Activated CD4-positive, CD25-positive, alpha-beta regulatory T cell treated with anti-CD3 and anti-CD28 coated beads, Interleukin-2, amount 50 U/mL, for 24 hours (primary cell): ENCODE measurements at regions not wholly inside any gene's neighbourhood (a gene's known extent, or its start where the extent isn't known, plus 50 kb on each side); places are given as distances from the start of the nearest gene placed in this dataset.
"Not testable (repeated sequence)": the region's sequence is repeated elsewhere in the genome, so short reads cannot be mapped to it uniquely, and the experiment has no call there.

Source experiments
- ATAC-seq, 2 donors: fragments of 150-1000 bp; cut with Tn5 transposase; one replicate each; pipeline ENCODE4 v1.10.0; 2021; ENCODE audit warnings: mild to moderate bottlenecking in 1 of 2, moderate library complexity in 1 of 2

DNA sequence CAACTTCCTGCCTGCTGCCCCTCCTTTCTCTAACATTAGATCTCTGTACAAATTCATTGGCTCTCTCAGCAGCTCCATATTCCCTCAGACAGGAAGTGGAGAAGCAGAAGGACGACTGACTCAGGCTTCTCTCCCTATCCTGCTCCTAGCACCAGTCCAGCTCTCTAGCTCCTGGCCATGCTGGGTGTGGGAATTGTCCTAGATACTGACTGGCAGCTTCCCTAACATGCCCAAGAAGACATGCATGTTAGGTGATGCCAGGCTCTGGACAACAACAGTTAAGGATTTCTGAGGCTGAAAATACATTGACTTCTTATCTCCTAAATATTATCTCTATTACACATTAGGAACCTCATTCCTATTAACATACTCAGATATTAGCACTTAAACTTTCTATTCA, 292.9 kb downstream of the IKZF2 start:
- ATAC-seq, result no peak

DNA sequence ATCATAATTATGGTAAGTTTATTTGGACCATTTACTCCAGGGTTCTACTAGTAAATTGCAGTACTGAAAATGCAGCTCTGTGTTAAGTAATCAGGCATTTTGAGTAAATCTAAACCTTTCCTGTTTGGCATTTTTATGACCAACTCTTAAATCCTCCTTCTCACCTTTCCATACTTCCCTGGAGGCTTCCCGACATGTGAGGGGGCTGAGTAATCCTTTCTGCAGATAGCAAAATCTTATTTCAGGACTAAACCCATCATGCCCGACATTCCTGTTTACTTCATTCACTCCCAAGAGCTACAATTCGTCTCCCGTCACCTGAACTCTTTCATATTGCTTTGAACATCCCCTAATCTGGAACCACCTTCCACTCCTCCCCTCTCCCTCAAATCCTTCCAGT, 296.6 kb downstream of the IKZF2 start:
- ATAC-seq, result no peak

DNA sequence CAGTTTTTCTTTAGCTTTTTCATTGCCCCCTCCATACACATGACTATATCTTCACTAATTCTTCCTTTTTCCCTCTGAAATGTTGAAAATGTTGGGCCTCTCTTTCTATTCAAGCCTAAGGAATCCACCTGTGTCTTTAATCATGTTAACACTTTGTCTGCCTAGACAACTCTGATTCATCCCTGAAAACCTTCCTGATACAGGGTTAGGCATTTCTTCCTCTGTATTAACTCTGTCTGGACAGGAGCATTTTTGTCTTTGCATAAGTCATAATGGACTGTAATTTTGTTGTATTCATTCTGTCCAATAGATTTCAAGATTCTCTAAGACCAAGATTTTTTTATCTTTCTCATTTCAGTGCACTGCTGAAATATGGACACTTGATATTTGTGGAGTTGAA, 297.3 kb downstream of the IKZF2 start:
- no peak for ATAC-seq

DNA sequence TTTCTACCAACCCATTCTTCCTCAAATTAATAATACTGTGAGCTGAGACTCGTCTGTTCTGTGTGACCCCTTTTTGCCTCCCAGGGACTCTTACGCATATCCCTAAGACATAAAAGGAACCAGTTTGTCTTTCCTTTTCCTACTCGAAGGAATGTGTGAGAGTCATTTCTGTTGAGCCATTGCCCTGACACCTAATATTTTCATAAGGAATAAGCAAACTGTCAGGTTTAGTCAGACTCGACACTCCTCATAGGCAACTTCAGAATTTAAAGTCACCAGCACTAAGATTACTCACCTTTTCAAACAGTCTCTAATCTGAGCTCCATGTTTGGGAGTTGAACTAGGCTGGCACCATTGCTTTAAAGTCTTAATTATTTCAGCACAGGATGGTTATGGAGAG, 305.5 kb downstream of the IKZF2 start:
- ATAC-seq, result no peak

DNA sequence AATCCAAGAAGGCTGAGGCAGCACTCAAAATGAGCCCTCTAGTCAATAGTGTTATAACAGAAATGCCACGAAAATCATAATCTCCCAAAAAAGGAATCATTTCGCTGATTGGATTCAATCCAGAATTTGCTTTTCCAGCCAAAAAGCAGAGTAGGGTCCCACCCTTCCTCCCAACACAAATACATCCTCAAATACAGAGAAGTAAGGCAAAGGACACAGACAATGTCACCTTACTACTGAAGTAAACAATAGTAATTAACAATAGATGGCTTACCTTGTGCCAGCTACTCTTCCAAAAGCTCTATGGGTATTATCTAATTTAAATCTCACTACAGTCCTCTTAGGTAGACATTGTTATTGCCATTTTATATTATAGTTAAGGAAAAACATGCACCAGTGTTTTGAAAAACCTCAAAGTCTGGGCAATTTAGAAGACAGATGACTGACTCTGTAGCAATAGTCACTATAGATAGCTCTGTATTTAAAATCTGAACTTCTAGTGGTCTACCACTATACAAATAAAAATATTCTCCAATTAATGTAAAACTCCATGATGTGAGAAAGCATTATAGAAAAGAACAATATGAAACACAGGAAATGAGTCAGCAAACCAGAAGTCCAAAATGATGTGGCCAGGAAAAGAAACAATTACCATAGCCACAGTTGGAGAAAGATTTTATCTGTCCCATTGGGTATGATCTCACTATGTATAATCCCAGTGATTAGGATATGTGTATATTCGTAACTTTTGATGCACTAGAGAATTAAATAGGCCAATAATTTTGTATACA, 305.0 kb upstream of the ERBB4 start:
- ATAC-seq, result peak; percentile 46 to 60

DNA sequence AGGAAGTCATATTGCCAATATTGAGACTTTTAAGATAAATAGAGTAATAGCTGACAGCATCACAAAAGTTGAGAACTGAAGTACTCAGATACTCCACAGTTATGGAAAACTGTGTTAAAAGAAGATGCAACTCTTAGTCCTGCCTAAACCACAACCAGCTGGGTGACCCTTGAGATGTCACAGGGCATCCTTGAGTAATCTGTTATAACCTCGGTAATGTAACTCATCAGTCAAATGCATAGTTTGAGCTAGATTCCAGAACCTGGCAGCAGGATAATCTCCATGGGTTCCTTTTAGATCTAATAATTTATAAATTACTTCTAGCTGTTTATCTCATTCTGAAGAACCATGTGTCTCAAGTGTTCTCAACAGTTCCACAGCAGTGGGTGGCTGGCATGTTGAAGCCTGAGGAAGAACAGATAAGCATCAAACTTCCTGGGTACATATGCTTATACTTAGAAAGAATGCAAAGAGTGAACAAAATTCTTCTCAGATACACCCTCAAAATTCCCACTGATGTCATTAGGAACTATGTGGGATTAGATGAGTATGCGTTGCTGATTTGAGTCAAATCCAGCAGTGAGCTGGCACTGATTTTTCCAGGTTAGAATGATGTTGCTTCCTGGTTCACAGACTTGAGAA, 304.1 kb upstream of the ERBB4 start:
- no peak for ATAC-seq

DNA sequence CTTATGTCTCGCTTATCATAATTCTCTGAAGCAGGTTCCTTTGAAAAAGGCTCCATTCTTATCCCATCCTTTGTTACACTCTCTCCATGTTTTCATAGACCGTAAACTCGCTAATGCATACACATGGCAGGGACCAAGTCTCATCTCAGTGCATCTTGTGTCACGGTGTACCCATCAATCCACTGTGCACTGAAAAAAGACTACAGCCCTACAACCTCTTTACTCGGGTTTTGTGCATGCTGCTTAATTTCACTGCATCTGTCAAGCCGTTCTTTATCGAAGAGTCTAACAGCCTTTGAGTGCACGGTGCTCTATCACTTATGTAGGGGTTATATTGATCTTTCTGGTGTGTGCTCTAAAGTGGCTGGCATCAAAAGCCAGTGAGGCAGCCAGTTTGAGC, 302.9 kb upstream of the ERBB4 start:
- no peak for ATAC-seq

DNA sequence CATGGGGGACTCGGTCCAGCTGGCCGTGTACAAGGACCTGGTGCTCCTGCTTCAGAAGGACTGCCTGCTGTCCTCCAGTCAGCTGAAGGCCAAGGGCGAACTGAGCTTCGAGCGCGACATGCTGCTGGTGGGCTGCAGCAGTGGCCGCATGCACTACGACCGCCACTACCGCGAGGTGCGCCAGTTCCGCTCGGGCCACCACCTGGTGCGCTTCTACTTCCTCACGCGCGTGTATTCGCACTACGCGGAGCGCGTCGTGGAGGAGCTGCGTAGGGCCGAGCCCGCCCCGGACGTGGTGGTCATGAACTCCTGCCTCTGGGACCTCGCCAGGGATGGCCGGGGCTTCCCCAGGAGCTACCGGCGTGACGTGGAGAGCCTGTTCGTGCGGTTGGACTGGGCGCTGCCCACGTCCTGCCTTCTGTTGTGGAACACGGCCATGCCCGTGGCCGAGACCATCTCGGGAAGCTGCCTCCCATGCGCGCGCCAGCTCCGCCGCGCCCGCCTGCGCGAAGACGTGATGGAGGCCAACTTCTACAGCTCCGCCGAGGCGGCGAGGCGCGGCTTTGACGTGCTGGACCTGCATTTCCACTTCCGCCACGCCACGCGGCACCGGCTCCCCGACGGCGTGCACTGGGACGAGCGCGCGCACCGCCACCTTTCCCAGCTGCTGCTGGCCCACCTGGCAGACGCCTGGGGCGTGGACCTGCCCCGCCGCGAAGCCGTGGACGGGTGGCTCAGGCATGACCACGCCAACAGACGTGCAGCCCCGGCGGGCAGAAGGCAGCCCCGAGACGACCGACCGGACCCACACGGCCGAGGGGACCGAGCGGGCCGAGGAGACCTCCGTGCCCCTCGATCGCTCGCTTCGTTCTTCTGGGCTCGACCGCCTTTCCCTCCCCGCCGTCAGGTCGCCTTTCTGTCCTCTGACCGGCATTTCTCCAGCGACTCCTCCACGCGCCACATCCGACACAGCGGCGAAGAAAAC, 293.9 kb upstream of the ERBB4 start:
- ATAC-seq, result no peak

DNA sequence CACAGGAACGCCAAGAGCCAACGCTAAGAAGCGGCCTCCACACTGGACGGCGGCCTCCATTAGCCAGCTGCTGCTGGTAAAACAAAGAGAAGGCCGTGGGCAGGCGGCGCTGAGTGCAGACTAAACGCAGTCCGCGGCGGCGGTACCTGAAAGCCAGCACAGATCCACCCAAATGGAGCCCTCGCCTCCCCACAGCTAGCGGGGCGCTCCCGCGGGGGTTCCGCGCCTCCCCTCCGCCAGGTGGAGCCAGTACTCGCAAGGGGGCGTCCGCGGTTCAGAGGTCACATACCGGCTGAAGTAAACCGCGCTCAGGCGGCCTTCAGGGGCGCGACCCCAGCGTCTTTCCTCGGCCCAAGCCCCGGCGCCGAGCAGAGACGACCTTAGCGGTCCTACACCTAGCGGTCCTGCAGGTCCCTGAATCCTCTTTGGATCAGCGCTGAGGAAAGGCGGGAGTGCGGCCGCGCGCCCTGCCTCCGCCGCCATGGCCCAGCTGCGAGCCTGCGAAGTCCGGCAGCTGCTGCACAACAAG, 293.1 kb upstream of the ERBB4 start:
- no peak for ATAC-seq

DNA sequence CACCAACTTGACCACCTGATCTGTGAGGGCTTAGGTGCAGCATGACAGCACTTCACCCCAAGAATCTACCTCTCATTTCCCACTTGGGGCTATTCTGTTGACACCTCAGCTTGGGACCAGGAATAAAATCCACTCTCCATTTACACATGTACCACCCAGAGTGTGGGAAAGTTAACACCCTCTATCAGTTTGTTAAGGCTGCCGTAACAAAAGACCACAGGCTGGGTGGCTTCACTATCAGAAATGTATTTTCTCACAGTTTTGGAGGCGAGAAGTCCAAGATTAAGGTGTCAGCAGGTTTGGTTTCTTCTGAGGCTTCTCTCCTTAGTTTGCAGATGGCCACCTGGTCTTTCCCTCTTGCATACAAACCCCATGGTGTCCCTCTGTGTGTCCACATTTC, 277.7 kb upstream of the ERBB4 start:
- ATAC-seq, result no peak

DNA sequence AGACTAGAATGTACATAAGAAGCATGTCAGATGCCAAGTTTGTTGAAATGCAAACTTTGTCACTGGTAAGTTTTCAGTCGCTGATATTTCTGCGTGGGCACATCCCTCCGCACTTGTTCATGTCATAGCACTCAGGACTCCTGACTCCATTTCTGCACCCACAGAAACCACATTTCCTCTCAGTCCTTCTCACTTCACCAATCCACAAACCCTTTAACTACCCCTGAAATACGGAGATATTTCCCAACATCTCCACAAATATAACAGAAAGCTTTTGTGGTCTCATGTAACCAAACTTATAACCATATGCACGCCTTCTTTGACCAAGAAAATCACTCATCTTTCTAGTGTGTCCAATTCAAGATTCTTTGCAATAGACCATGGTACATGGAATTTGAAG, 276.9 kb upstream of the ERBB4 start:
- peak in 1 of 2 donors; percentile 20 for ATAC-seq

DNA sequence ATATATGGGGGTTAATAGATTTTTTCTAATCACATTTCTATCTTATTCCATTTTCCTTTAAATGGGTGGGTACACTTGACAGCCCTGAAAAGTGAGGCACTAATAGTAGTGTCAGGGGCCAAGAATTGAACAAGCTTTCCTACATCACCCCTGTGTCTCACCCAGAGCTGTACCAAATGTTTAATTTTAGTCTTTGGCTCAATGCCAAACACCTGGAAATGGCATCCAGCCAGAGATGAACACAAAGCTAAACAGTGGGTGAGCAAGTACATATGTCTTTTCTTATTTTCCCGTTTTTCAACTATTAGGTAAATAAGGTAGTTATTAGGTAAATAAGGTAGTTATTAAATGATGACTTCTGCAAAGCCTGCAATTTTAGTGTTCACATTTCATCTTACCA, 276.3 kb upstream of the ERBB4 start:
- ATAC-seq, result no peak

DNA sequence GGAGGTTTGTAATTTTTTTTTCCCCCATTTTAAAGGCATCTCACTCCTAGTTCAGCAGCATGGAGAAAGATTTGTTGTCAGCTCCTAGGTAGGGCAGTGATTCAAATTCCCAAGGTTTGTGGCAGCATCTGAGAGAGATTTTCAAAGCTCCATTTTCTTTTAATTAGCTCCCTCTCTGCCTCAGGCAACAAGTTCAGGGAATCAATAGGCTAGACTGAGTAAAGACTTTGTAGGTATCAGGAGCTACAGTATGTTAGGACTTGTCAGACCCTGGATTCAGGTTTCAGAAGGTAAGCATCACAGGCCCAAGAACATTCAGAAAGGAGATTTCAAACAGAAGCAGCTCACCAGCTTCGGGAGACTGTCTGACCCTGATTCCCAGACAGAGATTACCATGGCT, 273.3 kb upstream of the ERBB4 start:
- ATAC-seq, result no peak

DNA sequence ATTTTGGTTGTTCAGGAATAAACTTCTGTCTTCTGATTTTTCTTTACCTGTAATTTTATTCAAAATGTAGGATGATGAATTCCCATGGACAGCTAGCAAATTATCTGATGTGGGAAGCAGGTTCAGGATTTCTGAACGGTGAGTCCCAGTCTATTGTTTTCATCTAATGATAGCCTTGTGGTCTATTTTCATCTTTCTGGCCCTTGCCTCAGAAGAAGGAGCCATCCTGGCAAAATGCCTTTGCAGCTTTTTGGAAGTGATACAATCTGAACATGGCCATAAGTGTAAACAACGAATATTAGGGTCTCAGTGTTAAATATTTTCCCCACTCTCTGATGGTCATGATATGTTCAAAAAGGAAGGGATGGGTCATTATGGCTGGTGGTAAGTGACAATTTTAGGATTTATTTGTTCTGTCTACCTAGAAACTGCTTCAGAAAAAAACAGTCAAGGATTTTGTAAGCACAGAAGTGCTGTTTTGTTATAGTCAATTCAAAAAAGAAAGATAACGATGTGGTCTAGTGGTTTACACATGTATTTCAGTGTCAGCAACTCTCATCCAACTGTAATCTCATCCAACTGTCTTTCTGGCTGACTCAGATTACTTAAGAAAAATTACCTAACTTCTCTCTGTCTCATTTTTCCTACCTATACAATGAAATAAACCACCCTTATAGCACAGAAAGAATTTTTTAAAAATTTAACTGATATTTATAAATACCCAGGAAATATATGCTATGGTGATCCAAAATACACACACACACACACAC, 272.6 kb upstream of the ERBB4 start:
- peak; percentile 41 to 44 for ATAC-seq

DNA sequence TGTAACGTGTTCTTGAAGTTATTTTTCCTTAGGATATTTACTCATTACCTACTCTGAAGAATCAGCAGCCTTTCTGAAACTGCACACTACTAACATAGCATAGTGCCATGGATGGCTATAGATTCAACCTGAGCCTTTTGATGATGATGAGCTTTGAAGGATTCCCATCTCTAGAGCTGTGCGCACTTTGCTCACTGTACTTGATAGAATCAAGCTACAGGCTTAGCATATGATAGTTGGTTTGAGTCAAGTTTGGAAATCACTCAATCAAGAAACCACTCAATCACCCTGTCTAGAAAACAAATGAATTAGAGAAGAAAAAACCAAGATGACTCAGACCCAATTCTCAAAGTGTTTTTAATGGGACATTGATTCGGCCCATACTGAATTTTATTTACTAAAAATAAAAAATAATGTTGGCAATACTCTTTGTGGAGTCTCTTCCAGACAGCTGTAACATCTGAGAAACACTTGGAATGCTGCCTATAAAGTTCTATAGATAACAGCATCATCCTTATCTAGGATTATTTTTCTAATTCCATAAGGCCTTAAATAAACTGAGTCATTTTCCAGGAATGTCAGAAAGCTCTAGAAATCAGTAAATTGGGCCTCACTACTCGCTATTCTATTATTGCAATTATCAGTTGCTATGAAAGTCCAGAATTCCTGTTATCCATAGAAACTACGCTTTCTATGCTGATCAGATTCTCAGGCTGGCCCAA, 259.0 kb upstream of the ERBB4 start:
- ATAC-seq, result peak; percentile 78 to 89

DNA sequence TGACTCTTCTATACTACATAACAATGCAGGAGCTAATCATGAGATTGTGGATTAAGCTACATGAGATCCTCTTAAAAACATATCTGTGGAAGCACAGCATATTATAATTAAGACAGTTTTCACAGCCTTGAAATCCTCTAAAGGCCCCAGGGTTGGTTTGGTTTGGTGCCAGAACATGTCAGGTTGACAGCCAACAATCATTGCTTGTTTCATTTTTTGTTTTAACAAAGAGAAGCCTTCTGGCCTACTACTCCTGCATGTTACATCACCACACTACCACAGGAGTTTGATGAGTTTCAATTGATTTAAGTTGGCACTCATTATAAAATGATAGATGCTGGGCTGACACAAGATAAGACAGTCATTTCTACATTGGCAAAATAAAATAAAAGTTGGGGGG, 255.9 kb upstream of the ERBB4 start:
- no peak for ATAC-seq

DNA sequence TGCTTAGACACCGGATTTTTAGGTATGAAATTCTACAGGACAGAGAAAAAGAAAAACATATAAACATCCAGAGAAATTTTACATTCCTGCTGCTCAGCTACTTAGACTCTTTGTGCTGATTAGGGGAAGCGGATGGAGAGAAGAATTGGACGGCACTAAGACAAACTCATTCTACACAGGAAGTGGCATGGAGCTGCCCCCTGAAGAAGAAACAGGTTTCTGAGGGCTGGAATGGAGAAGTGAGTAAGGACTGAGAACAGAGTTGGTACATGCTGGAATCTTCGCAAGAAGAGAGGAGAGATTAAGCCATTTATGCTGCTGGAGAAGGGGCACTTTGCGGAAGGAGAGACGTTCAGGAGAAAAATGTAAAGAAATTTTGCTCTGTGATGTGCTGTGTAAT, 253.0 kb upstream of the ERBB4 start:
- no peak for ATAC-seq

DNA sequence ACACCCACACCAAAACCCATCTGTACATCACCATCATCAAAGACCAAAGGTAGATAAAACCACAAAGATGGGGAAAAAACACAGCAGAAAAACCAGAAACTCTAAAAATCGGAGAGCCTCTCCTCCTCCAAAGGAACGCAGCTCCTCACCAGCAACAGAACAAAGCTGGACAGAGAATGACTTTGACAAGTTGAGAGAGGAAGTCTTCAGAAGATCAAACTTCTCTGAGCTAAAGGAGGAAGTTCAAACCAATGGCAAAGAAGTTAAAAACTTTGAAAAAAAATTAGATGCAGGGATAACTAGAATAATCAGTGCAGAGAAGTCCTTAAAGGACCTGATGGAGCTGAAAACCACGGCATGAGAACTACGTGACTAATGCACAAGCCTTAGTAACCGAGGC, 247.5 kb upstream of the ERBB4 start:
- ATAC-seq, result not testable (repeated sequence)

DNA sequence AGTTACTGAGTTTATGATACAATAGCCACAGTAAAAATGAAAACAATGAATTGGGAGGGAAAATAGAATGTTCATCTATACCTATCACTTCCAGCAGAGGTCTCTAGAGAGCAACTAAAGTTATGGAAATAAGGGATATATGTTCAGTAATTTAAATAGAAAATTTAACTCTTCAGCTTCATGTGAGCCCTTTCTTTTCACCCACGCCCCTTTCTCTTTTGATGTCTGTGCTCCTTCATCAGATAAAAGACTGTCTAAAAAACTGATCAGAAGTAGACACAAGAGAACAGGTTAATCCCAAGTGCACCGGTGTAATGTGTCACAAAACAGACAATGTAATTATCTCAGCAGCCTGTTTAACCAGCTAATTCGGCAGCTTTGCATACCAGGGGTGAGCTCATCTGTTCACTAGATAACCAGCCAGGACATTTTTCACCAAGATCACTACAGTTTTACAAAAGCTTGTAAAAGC, 238.5 kb upstream of the ERBB4 start:
- peak; percentile 68 to 77 for ATAC-seq

DNA sequence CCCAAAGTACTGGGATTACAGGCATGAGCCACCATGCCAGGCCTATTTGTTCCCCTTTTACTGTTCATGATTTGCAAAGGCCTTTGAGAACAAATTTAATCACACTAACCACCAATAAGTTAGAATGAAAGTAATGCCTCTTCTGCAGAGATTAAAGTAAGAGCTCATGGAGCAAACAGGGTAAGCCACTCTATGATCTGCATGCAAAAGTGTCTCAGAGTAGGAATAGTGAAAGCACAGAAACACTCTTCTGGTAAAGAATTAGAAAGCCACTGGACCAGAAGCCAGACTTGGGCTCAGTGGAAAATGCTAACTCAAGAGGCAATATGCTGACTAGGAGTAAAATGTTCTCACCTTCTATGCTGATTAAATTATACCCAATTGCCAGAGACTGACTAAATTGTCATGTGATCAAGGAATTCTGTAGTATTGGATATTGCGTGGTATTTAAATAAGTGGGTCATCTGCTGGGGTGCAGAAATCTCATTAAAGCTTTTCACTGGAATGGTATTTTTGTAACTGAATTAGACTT, 235.3 kb upstream of the ERBB4 start:
- ATAC-seq, result no peak

DNA sequence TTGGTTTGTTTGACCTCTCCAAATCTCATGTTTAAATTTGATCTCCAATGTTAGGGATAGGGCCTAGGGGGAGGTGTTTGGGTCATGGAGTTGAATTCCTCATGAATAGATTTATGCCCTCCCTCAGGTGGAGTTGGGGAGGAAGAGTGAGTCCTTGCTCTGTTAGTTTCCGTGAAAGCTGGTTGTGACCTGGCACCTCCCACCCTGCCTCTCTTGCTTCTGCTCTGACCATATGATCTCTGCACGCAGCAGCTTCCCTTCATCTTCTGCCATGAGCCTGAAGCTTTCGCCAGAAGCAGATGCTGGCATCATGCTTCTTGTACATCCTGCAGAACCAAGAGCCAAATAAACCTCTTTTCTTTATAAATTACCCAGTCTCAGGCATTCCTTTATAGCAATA, 231.6 kb upstream of the ERBB4 start:
- no peak for ATAC-seq
